GM12875 (cell line): ENCODE measurements at regions not wholly inside any gene's neighbourhood (a gene's known extent, or its start where the extent isn't known, plus 50 kb on each side); places are given as distances from the start of the nearest gene placed in this dataset.
"Not testable (repeated sequence)": the region's sequence is repeated elsewhere in the genome, so short reads cannot be mapped to it uniquely, and the experiment has no call there.

Source experiments
- H3K4me3 ChIP-seq: one replicate; pipeline ENCODE4 v1.5.1; 2011; ENCODE audit warnings: low read depth, low read length, control low read depth
- TF ChIP-seq, protein P1 (sequence below): IDR thresholded peaks from 2 replicates; pipeline ENCODE4 v1.5.1; 2011; ENCODE audit warnings: low read depth, mild to moderate bottlenecking, control low read depth, inconsistent platforms, low read length, moderate library complexity, borderline replicate concordance; ENCODE audit not compliant: insufficient read depth

DNA sequence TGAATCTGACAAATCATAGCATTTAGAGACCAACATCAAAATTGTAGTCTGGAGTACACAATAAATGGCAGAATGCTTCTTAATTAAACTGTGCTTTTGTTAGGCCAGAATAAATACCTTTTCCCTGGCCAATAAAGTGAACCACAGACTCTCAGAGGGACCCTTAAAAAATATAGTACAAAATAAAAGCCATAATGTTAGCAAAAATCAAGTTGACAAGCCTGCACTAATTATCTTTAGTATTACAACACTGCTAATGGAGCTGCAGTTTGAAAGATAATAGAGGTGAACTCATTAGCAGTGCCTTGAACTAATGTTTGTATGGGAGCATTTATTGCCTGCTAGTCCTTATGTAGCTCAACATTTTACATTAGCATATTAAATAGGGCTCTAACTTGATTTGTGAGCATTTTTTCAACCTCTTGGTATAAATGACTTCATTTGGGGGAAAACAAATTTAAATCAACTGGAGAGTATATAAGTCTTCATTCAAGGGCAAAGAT is 801.3 kb downstream of the EPHA3 start:
- no peak overlapping the region for H3K4me3 ChIP-seq
- TF ChIP-seq, protein P1, sequence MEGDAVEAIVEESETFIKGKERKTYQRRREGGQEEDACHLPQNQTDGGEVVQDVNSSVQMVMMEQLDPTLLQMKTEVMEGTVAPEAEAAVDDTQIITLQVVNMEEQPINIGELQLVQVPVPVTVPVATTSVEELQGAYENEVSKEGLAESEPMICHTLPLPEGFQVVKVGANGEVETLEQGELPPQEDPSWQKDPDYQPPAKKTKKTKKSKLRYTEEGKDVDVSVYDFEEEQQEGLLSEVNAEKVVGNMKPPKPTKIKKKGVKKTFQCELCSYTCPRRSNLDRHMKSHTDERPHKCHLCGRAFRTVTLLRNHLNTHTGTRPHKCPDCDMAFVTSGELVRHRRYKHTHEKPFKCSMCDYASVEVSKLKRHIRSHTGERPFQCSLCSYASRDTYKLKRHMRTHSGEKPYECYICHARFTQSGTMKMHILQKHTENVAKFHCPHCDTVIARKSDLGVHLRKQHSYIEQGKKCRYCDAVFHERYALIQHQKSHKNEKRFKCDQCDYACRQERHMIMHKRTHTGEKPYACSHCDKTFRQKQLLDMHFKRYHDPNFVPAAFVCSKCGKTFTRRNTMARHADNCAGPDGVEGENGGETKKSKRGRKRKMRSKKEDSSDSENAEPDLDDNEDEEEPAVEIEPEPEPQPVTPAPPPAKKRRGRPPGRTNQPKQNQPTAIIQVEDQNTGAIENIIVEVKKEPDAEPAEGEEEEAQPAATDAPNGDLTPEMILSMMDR = no peak

DNA sequence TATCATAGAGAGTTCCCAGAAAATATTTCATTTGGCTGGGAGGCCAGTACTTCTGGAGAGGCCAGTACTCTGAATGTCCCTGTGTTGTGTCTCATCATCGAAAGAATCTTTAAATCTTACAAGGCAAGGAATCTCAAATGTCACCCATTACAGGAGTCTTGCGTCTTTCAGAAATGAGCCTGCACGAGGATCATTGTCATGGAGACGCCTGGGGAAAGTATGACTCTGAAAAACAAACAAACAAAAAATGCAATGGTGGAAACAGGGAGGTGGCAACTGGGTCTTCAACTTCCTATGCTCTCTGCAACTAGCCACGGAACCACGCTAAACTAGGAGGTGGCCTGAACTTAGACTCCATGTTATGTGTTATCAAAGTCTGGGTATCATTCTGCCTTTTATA is 804.6 kb downstream of the EPHA3 start:
- TF ChIP-seq, protein P1 = no peak
- no peak overlapping the region for H3K4me3 ChIP-seq

GRCh38 chr3:89923921-89924610 is 816.6 kb downstream of the EPHA3 start:
- H3K4me3 ChIP-seq = no peak overlapping the region
- TF ChIP-seq, protein P1 = no peak

DNA sequence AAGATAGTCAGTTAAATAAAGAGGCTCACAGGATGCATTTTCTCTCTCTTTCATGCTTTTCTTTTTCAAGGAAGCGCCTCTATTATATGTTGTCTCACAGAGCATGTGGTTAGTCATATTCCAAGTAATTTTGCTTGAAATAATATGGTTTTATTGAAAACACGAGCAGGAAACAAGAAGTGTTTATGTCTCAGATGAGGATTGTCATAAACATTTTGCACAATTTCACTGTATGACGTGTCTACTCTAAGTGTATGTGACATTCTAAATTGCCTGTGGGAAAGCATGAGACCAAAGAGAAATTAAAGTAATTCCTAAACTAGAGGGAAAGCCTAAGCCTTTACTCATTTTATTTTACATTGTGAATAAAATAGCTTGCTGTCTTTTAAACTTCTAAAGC is 818.6 kb downstream of the EPHA3 start:
- TF ChIP-seq, protein P1 = no peak
- H3K4me3 ChIP-seq = no peak overlapping the region

- no peak overlapping the region for H3K4me3 ChIP-seq
- TF ChIP-seq, protein P1 = no peak
Observed at GRCh38 chr3:89932882-89933281, 825.5 kb downstream of the EPHA3 start.

- H3K4me3 ChIP-seq = not testable (repeated sequence)
Observed at GRCh38 chr3:89944461-89944860, 837.0 kb downstream of the EPHA3 start.

GRCh38 chr3:89946884-89947283 is 839.5 kb downstream of the EPHA3 start:
- H3K4me3 ChIP-seq = no peak overlapping the region
- TF ChIP-seq, protein P1 = no peak
